PC-9 (cell line): ENCODE measurements at regions not wholly inside any gene's neighbourhood (a gene's known extent, or its start where the extent isn't known, plus 50 kb on each side); places are given as distances from the start of the nearest gene placed in this dataset.

Experiments used
- BruUV-seq: library from RNA; stranded (reverse); fragments of 400-500 nt; replicated peaks from 2 replicates; lab custom pipeline; 2021; lab: Mats Ljungman, UMichigan
- CTCF ChIA-PET: fragments of 300-600 bp; sonication (Branson Sonifier 250); formaldehyde crosslinking; loops from one replicate; lab custom pipeline; 2022; ENCODE audit warnings: antibody characterized with exemption; lab: Charles Lee
- POLR2A ChIA-PET: fragments of 300-600 bp; sonication (Branson Sonifier 250); formaldehyde crosslinking; loops from one replicate; lab custom pipeline; 2022; ENCODE audit warnings: antibody characterized with exemption; ENCODE audit not compliant: unreplicated experiment; lab: Charles Lee
- DNase-seq, 2 experiments: peaks; one replicate each; pipeline versions ENCODE4 v3.0.0 to v3.0.0-alpha.2; 2015 to 2022; ENCODE audit warnings: mixed read lengths in 1 of 2
- H2AFZ ChIP-seq: fragments of 200-600 bp; sonication (generic); 2 replicates; pipeline ENCODE4 v1.8.1; 2017; ENCODE audit warnings: antibody characterized with exemption
- H3F3A ChIP-seq: fragments of 200-600 bp; sonication (generic); 2 replicates; pipeline ENCODE4 v1.8.1; 2017; ENCODE audit warnings: antibody characterized with exemption, mild to moderate bottlenecking, low read depth; ENCODE audit not compliant: insufficient read depth
- H3K27ac ChIP-seq: fragments of 200-600 bp; sonication (generic); 2 replicates; pipeline ENCODE4 v1.6.1; 2016; ENCODE audit warnings: mixed run types
- H3K27me3 ChIP-seq: fragments of 200-600 bp; sonication (generic); 2 replicates; pipeline ENCODE4 v1.6.1; 2016; ENCODE audit warnings: low read depth, mixed run types; ENCODE audit not compliant: insufficient read depth
- H3K36me3 ChIP-seq: fragments of 200-600 bp; sonication (generic); 2 replicates; pipeline ENCODE4 v1.6.1; 2016; ENCODE audit warnings: low read depth, mixed run types
- H3K4me1 ChIP-seq: fragments of 200-600 bp; sonication (generic); replicated peaks from 2 replicates; pipeline ENCODE4 v1.6.1; 2016; ENCODE audit warnings: mixed run types; ENCODE audit not compliant: insufficient read depth
- H3K4me2 ChIP-seq: fragments of 200-600 bp; sonication (generic); 2 replicates; pipeline ENCODE4 v1.6.1; 2017; ENCODE audit warnings: mixed run types
- H3K4me3 ChIP-seq: fragments of 200-600 bp; sonication (generic); 2 replicates; pipeline ENCODE4 v1.6.1; 2016; ENCODE audit warnings: mixed run types
- H3K79me2 ChIP-seq: fragments of 200-600 bp; sonication (generic); 2 replicates; pipeline ENCODE4 v1.6.1; 2017; ENCODE audit warnings: low read depth, mixed run types
- H3K9me2 ChIP-seq: fragments of 200-600 bp; sonication (generic); 2 replicates; pipeline ENCODE4 v1.8.1; 2017; ENCODE audit warnings: mild to moderate bottlenecking; ENCODE audit not compliant: insufficient read depth
- H3K9me3 ChIP-seq: fragments of 200-600 bp; sonication (generic); 2 replicates; pipeline ENCODE4 v1.8.1; 2016; ENCODE audit warnings: low read depth; ENCODE audit not compliant: insufficient read depth
- H4K20me1 ChIP-seq: fragments of 200-600 bp; sonication (generic); 2 replicates; pipeline ENCODE4 v1.8.1; 2017; ENCODE audit not compliant: insufficient read depth
- CTCF ChIP-seq: fragments of 200-600 bp; sonication (generic); conservative IDR thresholded peaks from 2 replicates; pipeline ENCODE4 v1.6.1; 2017; ENCODE audit warnings: mixed run types, antibody characterized with exemption, mild to moderate bottlenecking, moderate library complexity
- EZH2 ChIP-seq: fragments of 200-600 bp; sonication (generic); IDR thresholded peaks from 2 replicates; pipeline ENCODE4 v1.8.0; 2017; ENCODE audit warnings: antibody characterized with exemption, low read depth
- intact Hi-C: fragments of 100-400 bp; cut with micrococcal nuclease; formaldehyde crosslinking; loops from one replicate; pipeline ENCODE4 v1.10.0; 2022; ENCODE audit not compliant: unreplicated experiment

GRCh38 chr10:64458306-64458705 is 937.1 kb downstream of the REEP3 start:
- Histone ChIP-seq H3K27me3 (no peaks in the 10 kb centered on the region), H3K79me2 (no peaks in the 10 kb centered on the region), H3F3A (no peaks in the 10 kb centered on the region), H3K9me3 (no peaks in the 10 kb centered on the region), H3K4me3 (no peak overlapping the region), H3K4me2 (no peak overlapping the region), H4K20me1 (no peaks in the 10 kb centered on the region), H3K27ac (no peak overlapping the region), H3K36me3 (no peaks in the 10 kb centered on the region), H3K9me2 (no peaks in the 10 kb centered on the region), H3K4me1 (no peaks in the 10 kb centered on the region), H2AFZ (no peak overlapping the region)
- DNase-seq = no peak
- CTCF ChIA-PET = no interaction called here
- TF ChIP-seq CTCF (no peak), EZH2 (no peak)
- intact Hi-C loops = no loop called here
- POLR2A ChIA-PET = no interaction called here
- BruUV-seq = no TSS peak

- no peak overlapping the region for H2AFZ ChIP-seq
- no peak overlapping the region for H3K4me2 ChIP-seq
- no peaks in the 10 kb centered on the region for H3F3A ChIP-seq
- H3K36me3 ChIP-seq = no peaks in the 10 kb centered on the region
- H3K27me3 ChIP-seq = no peaks in the 10 kb centered on the region
- TF ChIP-seq EZH2 = no peak
- no peak for TF ChIP-seq CTCF
- CTCF ChIA-PET = no interaction called here
- POLR2A ChIA-PET = no interaction called here
- no peak overlapping the region for H3K4me3 ChIP-seq
- no peaks in the 10 kb centered on the region for H3K9me2 ChIP-seq
- H3K27ac ChIP-seq = no peak overlapping the region
- DNase-seq = no peak
- no peaks in the 10 kb centered on the region for H4K20me1 ChIP-seq
- no peaks in the 10 kb centered on the region for H3K4me1 ChIP-seq
- H3K9me3 ChIP-seq = no peaks in the 10 kb centered on the region
- intact Hi-C loops = no loop called here
- no TSS peak for BruUV-seq
- H3K79me2 ChIP-seq = no peaks in the 10 kb centered on the region
Observed at GRCh38 chr10:64463406-64463805, 942.2 kb downstream of the REEP3 start.

- H3K27me3 ChIP-seq = no peaks in the 10 kb centered on the region
- TF ChIP-seq CTCF = no peak
- TF ChIP-seq EZH2 = no peak
- H3F3A ChIP-seq = no peaks in the 10 kb centered on the region
- ChIA-PET CTCF (no interaction called here), POLR2A (no interaction called here)
- H3K79me2 ChIP-seq = no peaks in the 10 kb centered on the region
- no peak overlapping the region for H3K4me3 ChIP-seq
- H4K20me1 ChIP-seq = no peaks in the 10 kb centered on the region
- BruUV-seq = no TSS peak
- no peak overlapping the region for H3K27ac ChIP-seq
- no peaks in the 10 kb centered on the region for H3K9me2 ChIP-seq
- no peaks in the 10 kb centered on the region for H3K36me3 ChIP-seq
- H3K9me3 ChIP-seq = no peaks in the 10 kb centered on the region
- H2AFZ ChIP-seq = no peak overlapping the region
- intact Hi-C loops = no loop called here
- DNase-seq = no peak
- no peak overlapping the region for H3K4me2 ChIP-seq
- no peaks in the 10 kb centered on the region for H3K4me1 ChIP-seq
Observed at GRCh38 chr10:64465653-64466052, 944.5 kb downstream of the REEP3 start.
